H9 (cell line): ENCODE measurements at regions not wholly inside any gene's neighbourhood (a gene's known extent, or its start where the extent isn't known, plus 50 kb on each side); places are given as distances from the start of the nearest gene placed in this dataset.
"Not testable (repeated sequence)": the region's sequence is repeated elsewhere in the genome, so short reads cannot be mapped to it uniquely, and the experiment has no call there.

Experiments
- DNase-seq: peaks from one replicate; pipeline ENCODE4 v3.0.0-alpha.2; 2017
- H2AFZ ChIP-seq: one replicate; pipeline ENCODE4 v1.6.1; 2013; ENCODE audit warnings: mild to moderate bottlenecking, low read length, control low read depth, moderate library complexity
- H2AK5ac ChIP-seq: 2 replicates; pipeline ENCODE4 v1.6.1; 2013; ENCODE audit warnings: low read length, control low read depth, mixed read lengths; ENCODE audit not compliant: insufficient read length
- H2BK120ac ChIP-seq: one replicate; pipeline ENCODE4 v1.6.1; 2013; ENCODE audit warnings: low read depth, mild to moderate bottlenecking, low read length, control low read depth, inconsistent platforms; ENCODE audit not compliant: poor library complexity, severe bottlenecking
- H2BK12ac ChIP-seq: 2 replicates; pipeline ENCODE4 v1.6.1; 2013; ENCODE audit warnings: low read length, control low read depth, mixed read lengths, low read depth; ENCODE audit not compliant: insufficient read length
- H2BK15ac ChIP-seq: 2 replicates; pipeline ENCODE4 v1.6.1; 2013; ENCODE audit warnings: low read depth, low read length, control low read depth
- H2BK20ac ChIP-seq: one replicate; pipeline ENCODE4 v1.6.1; 2013; ENCODE audit warnings: low read depth, mild to moderate bottlenecking, low read length, control low read depth, inconsistent platforms; ENCODE audit not compliant: poor library complexity, severe bottlenecking
- H2BK5ac ChIP-seq: 2 replicates; pipeline ENCODE4 v1.6.1; 2013; ENCODE audit warnings: low read length, control low read depth, mixed read lengths; ENCODE audit not compliant: insufficient read length
- H3K14ac ChIP-seq: 2 replicates; pipeline ENCODE4 v1.6.1; 2013; ENCODE audit warnings: low read length, control low read depth; ENCODE audit not compliant: insufficient read depth
- H3K18ac ChIP-seq: 2 replicates; pipeline ENCODE4 v1.6.1; 2013; ENCODE audit warnings: low read depth, mild to moderate bottlenecking, mixed read lengths, low read length, control low read depth; ENCODE audit not compliant: insufficient read length
- H3K23ac ChIP-seq: 2 replicates; pipeline ENCODE4 v1.6.1; 2013; ENCODE audit warnings: low read length, control low read depth, mixed read lengths, low read depth; ENCODE audit not compliant: insufficient read length
- H3K23me2 ChIP-seq: 2 replicates; pipeline ENCODE4 v1.6.1; 2013; ENCODE audit warnings: low read depth, mild to moderate bottlenecking, mixed read lengths, low read length, control low read depth; ENCODE audit not compliant: insufficient read length, poor library complexity, severe bottlenecking
- H3K27ac ChIP-seq: 2 replicates; pipeline ENCODE4 v1.5.1; 2013; ENCODE audit warnings: low read length, control low read depth, mixed read lengths, low read depth; ENCODE audit not compliant: insufficient read length
- H3K27me3 ChIP-seq: 2 replicates; pipeline ENCODE4 v1.6.1; 2013; ENCODE audit warnings: low read length, control low read depth, inconsistent platforms; ENCODE audit not compliant: insufficient read depth
- H3K4ac ChIP-seq: 2 replicates; pipeline ENCODE4 v1.6.1; 2013; ENCODE audit warnings: low read depth, mild to moderate bottlenecking, control low read depth, inconsistent platforms, low read length, moderate library complexity
- H3K4me1 ChIP-seq: 2 replicates; pipeline ENCODE4 v1.6.1; 2013; ENCODE audit warnings: low read length, control low read depth, inconsistent platforms; ENCODE audit not compliant: insufficient read depth
- H3K4me2 ChIP-seq: 2 replicates; pipeline ENCODE4 v1.6.1; 2013; ENCODE audit warnings: low read length, control low read depth, mixed read lengths; ENCODE audit not compliant: insufficient read length, insufficient read depth
- H3K56ac ChIP-seq: 2 replicates; pipeline ENCODE4 v1.6.1; 2013; ENCODE audit warnings: low read depth, mild to moderate bottlenecking, mixed read lengths, low read length, control low read depth; ENCODE audit not compliant: insufficient read length
- H3K79me1 ChIP-seq: 2 replicates; pipeline ENCODE4 v1.6.1; 2013; ENCODE audit warnings: low read depth, mild to moderate bottlenecking, moderate library complexity, low read length, control low read depth, inconsistent platforms; ENCODE audit not compliant: insufficient read depth, poor library complexity, severe bottlenecking
- H3K79me2 ChIP-seq: 2 replicates; pipeline ENCODE4 v1.6.1; 2013; ENCODE audit warnings: low read length, control low read depth, inconsistent platforms; ENCODE audit not compliant: insufficient read depth
- H3K9ac ChIP-seq: 2 replicates; pipeline ENCODE4 v1.6.1; 2013; ENCODE audit warnings: low read length, control low read depth, mixed read lengths; ENCODE audit not compliant: insufficient read length; ENCODE audit errors: extremely low read depth
- H3K9me3 ChIP-seq: one replicate; pipeline ENCODE4 v1.6.1; 2013; ENCODE audit warnings: low read depth, low read length, inconsistent platforms; ENCODE audit not compliant: control insufficient read depth
- H3T11ph ChIP-seq: one replicate; pipeline ENCODE4 v1.6.1; 2013; ENCODE audit warnings: mild to moderate bottlenecking, low read length, control low read depth, inconsistent platforms
- H4K20me1 ChIP-seq: one replicate; pipeline ENCODE4 v1.6.1; 2013; ENCODE audit not compliant: control insufficient read depth, insufficient read length, insufficient read depth
- H4K5ac ChIP-seq: 2 replicates; pipeline ENCODE4 v1.6.1; 2013; ENCODE audit warnings: low read depth, mild to moderate bottlenecking, mixed read lengths, low read length, control low read depth; ENCODE audit not compliant: insufficient read length
- H4K8ac ChIP-seq: replicated peaks from 2 replicates; pipeline ENCODE4 v1.6.1; 2013; ENCODE audit warnings: low read length, control low read depth, mixed read lengths, low read depth; ENCODE audit not compliant: insufficient read length
- H4K91ac ChIP-seq: 2 replicates; pipeline ENCODE4 v1.6.1; 2013; ENCODE audit warnings: low read depth, mild to moderate bottlenecking, moderate library complexity, mixed read lengths, low read length, control low read depth; ENCODE audit not compliant: insufficient read length
- H3K27ac Mint-ChIP-seq, 3 experiments: 2 replicates in 2 of 3; 3 replicates in 1 of 3; pipeline ENCODE4 v1.8.0; 2020 to 2021; ENCODE audit warnings: mixed read lengths in 3 of 3, mild to moderate bottlenecking in 1 of 3, moderate library complexity in 1 of 3
- H3K27me3 Mint-ChIP-seq: 2 replicates; pipeline ENCODE4 v1.8.0; 2021; ENCODE audit warnings: low read depth, mild to moderate bottlenecking, moderate library complexity, mixed read lengths
- H3K36me3 Mint-ChIP-seq, 3 experiments: 2 replicates in 2 of 3; 3 replicates in 1 of 3; pipeline ENCODE4 v1.8.0; 2020 to 2021; ENCODE audit warnings: low read depth in 3 of 3, mixed read lengths in 3 of 3; ENCODE audit not compliant: insufficient read depth in 1 of 3
- H3K4me1 Mint-ChIP-seq, 2 experiments: 2 replicates each; pipeline ENCODE4 v1.8.0; 2020; ENCODE audit warnings: mixed read lengths in 2 of 2
- H3K4me3 Mint-ChIP-seq, 2 experiments: 2 replicates in 1 of 2; 3 replicates in 1 of 2; pipeline ENCODE4 v1.8.0; 2020 to 2021; ENCODE audit warnings: mild to moderate bottlenecking in 2 of 2, mixed read lengths in 2 of 2, moderate library complexity in 1 of 2
- H3K9me3 Mint-ChIP-seq, 2 experiments: 2 replicates in 1 of 2; 3 replicates in 1 of 2; pipeline ENCODE4 v1.8.0; 2020; ENCODE audit warnings: mild to moderate bottlenecking in 2 of 2, mixed read lengths in 2 of 2, moderate library complexity in 1 of 2
- WGBS: extraction: QIAGEN DNeasy Blood & Tissue Kit; methylation state at CpG from one replicate; pipeline ENCODE4 v1.1.7; 2013; ENCODE audit warnings: missing lambda C conversion rate, low lambda C conversion rate, mixed read lengths; ENCODE audit not compliant: insufficient read length; ENCODE audit errors: extremely low coverage; 5-methylcytosine and 5-hydroxymethylcytosine counted together

DNA sequence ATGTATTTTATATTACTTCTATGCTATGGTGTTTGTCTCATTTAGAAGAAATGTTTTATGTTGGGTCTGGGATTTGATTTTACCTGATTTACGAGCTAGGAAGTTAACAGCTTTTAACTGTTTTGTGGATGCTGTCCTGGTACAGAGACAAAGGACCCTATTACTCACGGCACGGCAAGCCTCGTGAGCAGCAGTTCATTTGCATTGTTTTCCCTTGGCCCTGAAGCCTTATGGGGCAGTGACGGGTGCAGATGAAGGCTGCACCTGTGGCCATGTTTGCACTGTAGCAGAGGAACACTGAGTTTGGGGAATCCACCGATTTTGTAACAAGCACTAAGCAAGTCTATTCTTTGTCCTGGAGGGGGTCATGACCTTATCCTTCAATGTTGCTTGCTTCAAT is 291.9 kb upstream of the SPATA31A3 start:
- H2BK120ac ChIP-seq, H3K56ac ChIP-seq, H4K20me1 ChIP-seq, H3K4me2 ChIP-seq, H3K18ac ChIP-seq, H3K4me1 ChIP-seq, H3K4ac ChIP-seq, H3K27ac ChIP-seq, H4K91ac ChIP-seq, H2BK5ac ChIP-seq, H2BK12ac ChIP-seq, H3T11ph ChIP-seq, H3K27me3 Mint-ChIP-seq, H3K4me1 Mint-ChIP-seq, H3K79me2 ChIP-seq, H3K23ac ChIP-seq, H3K27me3 ChIP-seq, H2BK15ac ChIP-seq, H3K9me3 ChIP-seq, H3K36me3 Mint-ChIP-seq, H3K14ac ChIP-seq, H2BK20ac ChIP-seq, H2AFZ ChIP-seq, H3K79me1 ChIP-seq, H3K9ac ChIP-seq, H3K27ac Mint-ChIP-seq, H2AK5ac ChIP-seq, H3K9me3 Mint-ChIP-seq, DNase-seq, H4K8ac ChIP-seq, H3K4me3 Mint-ChIP-seq, H4K5ac ChIP-seq, H3K23me2 ChIP-seq: not testable (repeated sequence)
- no CpG with 5 or more reads among the region's 6 CpGs for WGBS

DNA sequence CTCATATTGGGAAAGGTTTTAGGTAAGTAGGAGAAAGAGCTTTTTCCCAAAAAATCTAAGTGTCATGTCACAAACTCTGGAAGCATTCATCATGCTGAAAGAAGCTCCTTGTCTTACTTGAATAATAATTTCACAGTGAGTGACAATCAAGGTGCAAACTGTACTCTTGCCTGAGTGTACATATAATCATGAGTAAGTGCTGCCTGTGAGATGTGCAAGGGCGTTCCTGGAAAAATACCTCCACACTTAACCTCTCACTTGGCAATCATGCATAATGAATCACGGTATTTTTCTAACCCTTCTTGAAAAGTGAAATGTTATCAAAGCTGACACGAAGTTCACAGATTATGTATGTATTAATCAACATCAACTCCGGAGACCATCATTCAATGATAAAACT is 289.2 kb upstream of the SPATA31A3 start:
- not testable (repeated sequence) for H3K9me3 Mint-ChIP-seq, H3T11ph ChIP-seq, H3K27me3 Mint-ChIP-seq, H3K4ac ChIP-seq, H3K27me3 ChIP-seq, H3K56ac ChIP-seq, H3K18ac ChIP-seq, H2BK12ac ChIP-seq, H3K36me3 Mint-ChIP-seq, H2BK15ac ChIP-seq, H4K8ac ChIP-seq, H3K4me2 ChIP-seq, H3K9ac ChIP-seq, H3K4me1 Mint-ChIP-seq, H3K4me3 Mint-ChIP-seq, H3K79me2 ChIP-seq, H3K27ac Mint-ChIP-seq, DNase-seq, H2BK20ac ChIP-seq, H4K91ac ChIP-seq, H2BK120ac ChIP-seq, H3K23ac ChIP-seq, H3K14ac ChIP-seq, H3K79me1 ChIP-seq, H3K9me3 ChIP-seq, H4K20me1 ChIP-seq, H3K4me1 ChIP-seq, H4K5ac ChIP-seq, H3K23me2 ChIP-seq, H2AK5ac ChIP-seq, H2BK5ac ChIP-seq, H2AFZ ChIP-seq, H3K27ac ChIP-seq
- no CpG with 5 or more reads among the region's 4 CpGs for WGBS

DNA sequence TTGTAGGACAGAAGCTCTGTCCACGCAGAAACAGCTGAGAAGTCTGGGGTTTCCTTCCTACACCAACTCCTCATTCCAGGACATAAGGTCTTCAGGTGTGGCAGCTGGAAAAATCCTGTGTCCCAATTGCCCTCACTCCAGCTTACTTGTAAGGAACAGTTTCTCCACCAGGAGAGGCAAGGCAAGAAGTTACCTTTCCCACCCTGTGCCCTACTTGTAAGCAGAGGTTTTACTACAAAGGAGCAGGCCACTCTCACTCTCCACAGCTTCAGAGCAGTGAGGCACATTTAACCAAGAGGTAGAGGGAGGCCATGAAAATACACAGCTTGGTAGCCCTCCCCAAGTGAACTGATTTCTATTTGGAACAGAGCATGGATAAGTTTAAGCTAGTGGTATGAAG is 277.3 kb upstream of the SPATA31A3 start:
- H2BK12ac ChIP-seq, H3K23ac ChIP-seq, H3K27me3 Mint-ChIP-seq, H3K36me3 Mint-ChIP-seq, H3K4ac ChIP-seq, H3K27ac ChIP-seq, H3K79me2 ChIP-seq, H2BK15ac ChIP-seq, H3K4me3 Mint-ChIP-seq, H3K27ac Mint-ChIP-seq, H3K14ac ChIP-seq, H4K5ac ChIP-seq, H3K9me3 Mint-ChIP-seq, H3K9ac ChIP-seq, H3K4me1 ChIP-seq, DNase-seq, H3K27me3 ChIP-seq, H4K20me1 ChIP-seq, H4K91ac ChIP-seq, H3K23me2 ChIP-seq, H2BK5ac ChIP-seq, H3K79me1 ChIP-seq, H3K4me2 ChIP-seq, H3T11ph ChIP-seq, H2BK20ac ChIP-seq, H3K4me1 Mint-ChIP-seq, H3K18ac ChIP-seq, H2AK5ac ChIP-seq, H3K9me3 ChIP-seq, H2AFZ ChIP-seq, H4K8ac ChIP-seq, H3K56ac ChIP-seq, H2BK120ac ChIP-seq: not testable (repeated sequence)
- whole genome bisulfite sequencing: no CpG with 5 or more reads among the region's 1 CpG
